HCT116 (cell line): ENCODE measurements at regions not wholly inside any gene's neighbourhood (a gene's known extent, or its start where the extent isn't known, plus 50 kb on each side); places are given as distances from the start of the nearest gene placed in this dataset.

Source experiments
- ATAC-seq: fragments of 200-7000 bp; cut with Tn5 transposase; 2 replicates; pipeline ENCODE4 v1.9.1; 2020; ENCODE audit warnings: mild to moderate bottlenecking, moderate library complexity
- BruUV-seq: library from RNA; stranded (reverse); fragments of 400-500 nt; replicated peaks from 2 replicates; lab custom pipeline; 2021; lab: Mats Ljungman, UMichigan
- CTCF ChIA-PET: fragments of 300-600 bp; sonication (Branson Sonifier 250); formaldehyde crosslinking; loops from one replicate; lab custom pipeline; 2021; ENCODE audit warnings: antibody characterized with exemption; lab: Charles Lee
- POLR2A ChIA-PET: fragments of 300-600, 350-600 bp; sonication (Branson Sonifier 250); formaldehyde crosslinking; loops from one replicate; lab custom pipeline; 2021; ENCODE audit warnings: antibody characterized with exemption; lab: Charles Lee
- RAD21 ChIA-PET, 2 experiments: fragments of 300-600 bp; sonication (Branson Sonifier 250); formaldehyde crosslinking; loops; one replicate each; lab custom pipeline; 2023; ENCODE audit warnings: low total read pairs in 2 of 2; ENCODE audit not compliant: uncharacterized antibody in 2 of 2, unreplicated experiment in 2 of 2, low non-redundant PET in 1 of 2; lab: Charles Lee
- DNase-seq: peaks from one replicate; pipeline ENCODE4 v3.0.0-alpha.2; 2010; ENCODE audit warnings: low read depth, low spot score
- H2AFZ ChIP-seq: fragments of 200-600 bp; shearing (Covaris generic), sonication (generic); 2 replicates; pipeline ENCODE4 v1.6.1; 2017; ENCODE audit warnings: low read depth, mixed run types, mixed read lengths, antibody characterized with exemption, low read length; ENCODE audit not compliant: poor library complexity, severe bottlenecking
- H3K27ac ChIP-seq: 2 replicates; pipeline ENCODE4 v1.5.1; 2012; ENCODE audit warnings: low read depth, low read length
- H3K27me3 ChIP-seq: fragments of 200-600 bp; sonication (generic); 2 replicates; pipeline ENCODE4 v1.6.1; 2016; ENCODE audit warnings: mixed run types, low read length, mixed read lengths; ENCODE audit not compliant: insufficient read depth
- H3K36me3 ChIP-seq, 2 experiments: fragments of 200-500 bp in 1 of 2; fragments of 200-600 bp in 1 of 2; sonication (Bioruptor generic) in 1 of 2; sonication (generic) in 1 of 2; 2 replicates each; pipeline versions ENCODE4 v1.5.1 to v1.6.1; 2014 to 2016; ENCODE audit warnings: low read length in 2 of 2, inconsistent platforms in 1 of 2, mixed read lengths in 1 of 2, mixed run types in 1 of 2; ENCODE audit not compliant: insufficient read depth in 2 of 2, control insufficient read depth in 1 of 2
- H3K4me1 ChIP-seq, 2 experiments: fragments of 200-600 bp in 1 of 2; sonication (generic) in 1 of 2; 2 replicates each; pipeline versions ENCODE4 v1.5.1 to v1.6.1; 2012 to 2017; ENCODE audit warnings: low read length in 2 of 2, inconsistent platforms in 1 of 2, mild to moderate bottlenecking in 1 of 2, mixed read lengths in 1 of 2, mixed run types in 1 of 2, moderate library complexity in 1 of 2; ENCODE audit not compliant: insufficient read depth in 2 of 2, control insufficient read depth in 1 of 2
- H3K4me2 ChIP-seq: fragments of 200-600 bp; sonication (generic); 2 replicates; pipeline ENCODE4 v1.6.1; 2017; ENCODE audit warnings: mixed run types, low read length, mixed read lengths
- H3K4me3 ChIP-seq, 2 experiments: fragments of 200-600 bp in 1 of 2; sonication (generic) in 1 of 2; replicated peaks in 1 of 2; 2 replicates each; pipeline ENCODE4 v1.5.1; 2011 to 2016; ENCODE audit warnings: low read length in 2 of 2, control low read depth in 1 of 2, low read depth in 1 of 2, mild to moderate bottlenecking in 1 of 2, mixed read lengths in 1 of 2, mixed run types in 1 of 2
- H3K79me2 ChIP-seq: fragments of 200-600 bp; sonication (generic); 2 replicates; pipeline ENCODE4 v1.6.1; 2017; ENCODE audit warnings: mild to moderate bottlenecking, mixed run types, low read length, moderate library complexity, mixed read lengths; ENCODE audit not compliant: insufficient read depth
- H3K9ac ChIP-seq: fragments of 200-600 bp; sonication (generic); 2 replicates; pipeline ENCODE4 v1.6.1; 2016; ENCODE audit warnings: low read length, mixed read lengths
- H3K9me2 ChIP-seq: fragments of 200-600 bp; sonication (generic), shearing (Covaris generic); 2 replicates; pipeline ENCODE4 v1.6.1; 2017; ENCODE audit warnings: mixed run types, mild to moderate bottlenecking, moderate library complexity; ENCODE audit not compliant: insufficient read depth
- H3K9me3 ChIP-seq, 2 experiments: fragments of 200-500 bp in 1 of 2; fragments of 200-600 bp in 1 of 2; sonication (Bioruptor generic) in 1 of 2; sonication (generic) in 1 of 2; 2 replicates each; pipeline ENCODE4 v1.6.1; 2014 to 2017; ENCODE audit warnings: low read length in 2 of 2, mixed read lengths in 2 of 2, inconsistent platforms in 1 of 2, low read depth in 1 of 2, mild to moderate bottlenecking in 1 of 2, mixed run types in 1 of 2, moderate library complexity in 1 of 2; ENCODE audit not compliant: control insufficient read depth in 1 of 2, insufficient read depth in 1 of 2
- H4K20me1 ChIP-seq: fragments of 200-600 bp; sonication (generic), shearing (Covaris generic); 2 replicates; pipeline ENCODE4 v1.6.1; 2017; ENCODE audit warnings: mixed run types, mild to moderate bottlenecking, moderate library complexity; ENCODE audit not compliant: insufficient read depth
- CBX3 ChIP-seq: IDR thresholded peaks from 2 replicates; pipeline ENCODE4 v1.6.1; 2012; ENCODE audit warnings: low read depth
- CEBPB ChIP-seq: IDR thresholded peaks from 2 replicates; pipeline ENCODE4 v1.6.1; 2012; ENCODE audit warnings: low read depth
- EZH2 ChIP-seq: fragments of 200-600 bp; sonication (generic); IDR thresholded peaks from 2 replicates; pipeline ENCODE4 v1.6.1; 2017; ENCODE audit warnings: antibody characterized with exemption, mixed run types
- FOSL1 ChIP-seq: IDR thresholded peaks from 2 replicates; pipeline ENCODE4 v1.6.1; 2012; ENCODE audit warnings: low read depth
- JUND ChIP-seq: IDR thresholded peaks from 2 replicates; pipeline ENCODE4 v1.6.1; 2012
- POLR2AphosphoS5 ChIP-seq: IDR thresholded peaks from 2 replicates; pipeline ENCODE4 v1.6.1; 2011; ENCODE audit warnings: mild to moderate bottlenecking, low read depth, low read length, moderate library complexity
- RAD21 ChIP-seq: IDR thresholded peaks from 2 replicates; pipeline ENCODE4 v1.6.1; 2012; ENCODE audit warnings: low read depth, mild to moderate bottlenecking
- SIN3A ChIP-seq: IDR thresholded peaks from 2 replicates; pipeline ENCODE4 v1.6.1; 2012; ENCODE audit warnings: low read depth
- SP1 ChIP-seq: IDR thresholded peaks from 2 replicates; pipeline ENCODE4 v1.6.1; 2012; ENCODE audit warnings: low read depth
- SRF ChIP-seq: IDR thresholded peaks from 2 replicates; pipeline ENCODE4 v1.6.1; 2012; ENCODE audit warnings: low read depth
- TCF7L2 ChIP-seq: IDR thresholded peaks from 2 replicates; pipeline ENCODE4 v1.7.0; 2011; ENCODE audit warnings: borderline replicate concordance, inconsistent platforms; ENCODE audit not compliant: insufficient read depth, insufficient read length; ENCODE audit errors: extremely low read depth
- ZFX ChIP-seq: fragments of 450-650 bp; IDR thresholded peaks from 2 replicates; pipeline ENCODE4 v1.6.1; 2017
- ZNF274 ChIP-seq: fragments of 200-500 bp; sonication (Bioruptor generic); IDR thresholded peaks from 2 replicates; pipeline ENCODE4 v1.6.1; 2014; ENCODE audit warnings: mild to moderate bottlenecking, low read depth, low read length, inconsistent platforms
- intact Hi-C: fragments of 100-400 bp; cut with micrococcal nuclease; formaldehyde crosslinking; loops from 2 replicates; pipeline ENCODE4 v1.10.0; 2022
- TF ChIP-seq, protein P1 (sequence below): IDR thresholded peaks from 2 replicates; pipeline ENCODE4 v1.6.1; 2011; ENCODE audit warnings: mild to moderate bottlenecking, low read length, moderate library complexity; ENCODE audit not compliant: insufficient replicate concordance; ENCODE audit errors: extremely low read depth
- TF ChIP-seq, protein P2 (sequence below): IDR thresholded peaks from 2 replicates; pipeline ENCODE4 v1.6.1; 2012; ENCODE audit warnings: low read depth
- TF ChIP-seq, protein P3 (sequence below): IDR thresholded peaks from 2 replicates; pipeline ENCODE4 v1.6.1; 2012

DNA sequence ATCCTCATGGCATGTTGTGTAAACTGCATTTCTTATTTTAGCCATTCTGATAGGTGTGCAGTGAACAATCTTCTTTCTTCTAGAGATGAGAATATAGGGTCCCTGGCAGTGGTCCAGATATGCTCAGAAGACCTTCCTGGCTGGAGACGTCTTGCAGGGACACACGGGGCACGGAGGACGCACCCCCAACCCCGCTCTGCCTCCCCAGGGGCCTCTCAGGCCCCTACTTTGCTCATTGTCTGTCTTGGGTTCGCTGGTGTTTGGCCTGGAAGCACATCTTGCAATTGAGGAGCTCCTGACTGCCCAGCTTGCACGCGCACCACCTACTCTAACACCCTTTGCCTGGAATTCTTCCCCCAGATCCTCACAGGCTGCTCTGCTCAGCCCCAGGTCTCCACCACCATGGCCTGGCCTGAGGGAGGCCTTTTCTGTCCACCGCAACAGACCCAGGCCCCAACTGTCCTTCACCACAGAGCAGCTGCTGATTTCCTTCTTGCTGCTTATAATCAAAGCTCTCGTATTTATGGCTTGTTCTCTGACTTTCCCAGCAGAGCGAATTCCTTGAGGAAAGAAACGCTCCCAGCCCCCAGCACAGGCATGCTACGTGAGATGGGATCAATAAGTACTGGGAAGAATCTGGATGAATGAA is 295.9 kb upstream of the HDAC4 start:
- H2AFZ ChIP-seq: no peak overlapping the region
- POLR2A ChIA-PET: no interaction called here
- no peak overlapping the region for H3K4me3 ChIP-seq
- DNase-seq: no peak
- no peaks in the 10 kb centered on the region for H4K20me1 ChIP-seq
- no peak overlapping the region for H3K9ac ChIP-seq
- no peaks in the 10 kb centered on the region for H3K9me2 ChIP-seq
- no peak for ATAC-seq
- H3K4me1 ChIP-seq: no peaks in the 10 kb centered on the region
- no peak for TF ChIP-seq SIN3A
- CTCF ChIA-PET: no interaction called here
- no peaks in the 10 kb centered on the region for H3K36me3 ChIP-seq
- H3K27ac ChIP-seq: no peak overlapping the region
- RAD21 ChIA-PET: no interaction called here
- no peaks in the 10 kb centered on the region for H3K79me2 ChIP-seq
- BruUV-seq: no TSS peak
- H3K9me3 ChIP-seq: no peaks in the 10 kb centered on the region
- H3K27me3 ChIP-seq: peaks cover 4% of the 10 kb centered on the region; the same call in 1 of the 2 replicates
- intact Hi-C loops: no loop called here
- no peak overlapping the region for H3K4me2 ChIP-seq

DNA sequence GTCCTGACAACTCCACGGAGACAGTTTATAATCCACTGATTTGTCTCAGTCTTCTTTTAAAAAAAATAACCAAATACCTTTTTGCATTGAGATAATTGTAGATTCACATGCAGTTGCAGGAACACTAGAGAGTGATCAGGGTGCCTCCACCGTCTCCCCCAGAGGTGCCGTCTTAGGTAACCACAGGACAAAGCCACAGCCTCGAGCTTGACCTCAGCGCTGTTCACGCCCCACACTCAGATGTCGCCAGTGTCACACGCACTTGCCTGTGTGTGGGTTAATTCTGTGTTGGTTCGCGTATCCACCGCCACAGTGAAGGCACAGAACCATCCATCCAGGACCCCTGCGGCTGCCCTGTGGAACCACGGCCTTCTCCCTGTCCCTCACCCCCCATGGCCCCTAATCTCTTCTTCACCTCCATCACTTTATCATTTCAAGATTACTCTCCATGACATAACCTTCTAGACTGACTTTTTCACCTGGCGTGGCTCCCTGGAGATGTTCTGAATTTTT is 295.0 kb upstream of the HDAC4 start:
- intact Hi-C loops: no loop called here
- RAD21 ChIA-PET: no interaction called here
- peaks cover 4% of the 10 kb centered on the region; the same call in 1 of the 2 replicates for H3K27me3 ChIP-seq
- no peak for TF ChIP-seq ZNF274
- TF ChIP-seq, protein P1, sequence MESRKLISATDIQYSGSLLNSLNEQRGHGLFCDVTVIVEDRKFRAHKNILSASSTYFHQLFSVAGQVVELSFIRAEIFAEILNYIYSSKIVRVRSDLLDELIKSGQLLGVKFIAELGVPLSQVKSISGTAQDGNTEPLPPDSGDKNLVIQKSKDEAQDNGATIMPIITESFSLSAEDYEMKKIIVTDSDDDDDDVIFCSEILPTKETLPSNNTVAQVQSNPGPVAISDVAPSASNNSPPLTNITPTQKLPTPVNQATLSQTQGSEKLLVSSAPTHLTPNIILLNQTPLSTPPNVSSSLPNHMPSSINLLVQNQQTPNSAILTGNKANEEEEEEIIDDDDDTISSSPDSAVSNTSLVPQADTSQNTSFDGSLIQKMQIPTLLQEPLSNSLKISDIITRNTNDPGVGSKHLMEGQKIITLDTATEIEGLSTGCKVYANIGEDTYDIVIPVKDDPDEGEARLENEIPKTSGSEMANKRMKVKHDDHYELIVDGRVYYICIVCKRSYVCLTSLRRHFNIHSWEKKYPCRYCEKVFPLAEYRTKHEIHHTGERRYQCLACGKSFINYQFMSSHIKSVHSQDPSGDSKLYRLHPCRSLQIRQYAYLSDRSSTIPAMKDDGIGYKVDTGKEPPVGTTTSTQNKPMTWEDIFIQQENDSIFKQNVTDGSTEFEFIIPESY: no peak
- TF ChIP-seq FOSL1: no peak
- no peak for TF ChIP-seq SP1
- no peak for TF ChIP-seq TCF7L2
- TF ChIP-seq POLR2AphosphoS5: no peak
- TF ChIP-seq, protein P2, sequence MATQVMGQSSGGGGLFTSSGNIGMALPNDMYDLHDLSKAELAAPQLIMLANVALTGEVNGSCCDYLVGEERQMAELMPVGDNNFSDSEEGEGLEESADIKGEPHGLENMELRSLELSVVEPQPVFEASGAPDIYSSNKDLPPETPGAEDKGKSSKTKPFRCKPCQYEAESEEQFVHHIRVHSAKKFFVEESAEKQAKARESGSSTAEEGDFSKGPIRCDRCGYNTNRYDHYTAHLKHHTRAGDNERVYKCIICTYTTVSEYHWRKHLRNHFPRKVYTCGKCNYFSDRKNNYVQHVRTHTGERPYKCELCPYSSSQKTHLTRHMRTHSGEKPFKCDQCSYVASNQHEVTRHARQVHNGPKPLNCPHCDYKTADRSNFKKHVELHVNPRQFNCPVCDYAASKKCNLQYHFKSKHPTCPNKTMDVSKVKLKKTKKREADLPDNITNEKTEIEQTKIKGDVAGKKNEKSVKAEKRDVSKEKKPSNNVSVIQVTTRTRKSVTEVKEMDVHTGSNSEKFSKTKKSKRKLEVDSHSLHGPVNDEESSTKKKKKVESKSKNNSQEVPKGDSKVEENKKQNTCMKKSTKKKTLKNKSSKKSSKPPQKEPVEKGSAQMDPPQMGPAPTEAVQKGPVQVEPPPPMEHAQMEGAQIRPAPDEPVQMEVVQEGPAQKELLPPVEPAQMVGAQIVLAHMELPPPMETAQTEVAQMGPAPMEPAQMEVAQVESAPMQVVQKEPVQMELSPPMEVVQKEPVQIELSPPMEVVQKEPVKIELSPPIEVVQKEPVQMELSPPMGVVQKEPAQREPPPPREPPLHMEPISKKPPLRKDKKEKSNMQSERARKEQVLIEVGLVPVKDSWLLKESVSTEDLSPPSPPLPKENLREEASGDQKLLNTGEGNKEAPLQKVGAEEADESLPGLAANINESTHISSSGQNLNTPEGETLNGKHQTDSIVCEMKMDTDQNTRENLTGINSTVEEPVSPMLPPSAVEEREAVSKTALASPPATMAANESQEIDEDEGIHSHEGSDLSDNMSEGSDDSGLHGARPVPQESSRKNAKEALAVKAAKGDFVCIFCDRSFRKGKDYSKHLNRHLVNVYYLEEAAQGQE: no peak
- no peak for TF ChIP-seq RAD21
- TF ChIP-seq, protein P3, sequence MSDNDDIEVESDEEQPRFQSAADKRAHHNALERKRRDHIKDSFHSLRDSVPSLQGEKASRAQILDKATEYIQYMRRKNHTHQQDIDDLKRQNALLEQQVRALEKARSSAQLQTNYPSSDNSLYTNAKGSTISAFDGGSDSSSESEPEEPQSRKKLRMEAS: no peak
- TF ChIP-seq EZH2: no peak
- no peak for TF ChIP-seq JUND
- TF ChIP-seq SRF: no peak
- no peak for TF ChIP-seq CBX3
- no peak for TF ChIP-seq ZFX
- TF ChIP-seq SIN3A: no peak
- no peak for TF ChIP-seq CEBPB

More for the DNA sequence above, 295.0 kb upstream of the HDAC4 start:
- Histone ChIP-seq H3K27ac (no peak overlapping the region), H3K4me2 (no peak overlapping the region), H3K79me2 (no peaks in the 10 kb centered on the region), H4K20me1 (no peaks in the 10 kb centered on the region), H3K36me3 (no peaks in the 10 kb centered on the region), H3K9me2 (no peaks in the 10 kb centered on the region), H2AFZ (no peak overlapping the region), H3K9ac (no peak overlapping the region), H3K9me3 (no peaks in the 10 kb centered on the region), H3K4me3 (no peak overlapping the region), H3K4me1 (no peaks in the 10 kb centered on the region)
- POLR2A ChIA-PET: no interaction called here
- CTCF ChIA-PET: no interaction called here
- no TSS peak for BruUV-seq
- DNase-seq: no peak
- no peak for ATAC-seq
